ENCODE measurements at regions not wholly inside any gene's neighbourhood (a gene's known extent, or its start where the extent isn't known, plus 50 kb on each side); places are given as distances from the start of the nearest gene placed in this dataset.
"Not testable (repeated sequence)": the region's sequence is repeated elsewhere in the genome, so short reads cannot be mapped to it uniquely, and the experiment has no call there.

DNA sequence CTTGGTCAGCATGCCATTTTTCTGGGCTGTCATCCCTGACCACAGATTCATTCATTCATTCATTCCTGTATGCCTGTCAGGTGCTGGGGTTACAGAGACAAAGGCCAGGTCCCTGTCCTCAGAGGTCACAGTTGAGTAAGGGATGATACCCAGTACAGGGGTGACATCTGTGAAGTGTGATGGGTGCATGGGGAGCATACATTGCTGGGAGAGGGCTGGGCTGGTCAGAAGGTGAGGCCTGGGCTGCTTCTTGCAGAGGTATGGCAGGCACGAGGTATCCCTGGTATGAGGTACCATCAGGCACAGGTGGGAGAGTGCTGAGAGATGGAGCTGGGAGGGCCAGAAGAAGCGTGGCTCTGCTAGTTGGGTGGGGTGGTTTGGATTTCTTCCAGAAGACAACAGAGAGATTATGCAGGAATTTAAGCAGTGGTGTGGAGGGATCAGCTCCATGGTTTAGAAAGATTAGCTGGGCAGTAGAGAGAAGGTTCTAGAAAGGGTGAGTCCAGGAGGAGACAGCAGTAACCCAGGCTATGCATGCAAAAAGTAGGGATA is 181.9 kb upstream of the HAAO start:
- no peak for DNase-seq

DNA sequence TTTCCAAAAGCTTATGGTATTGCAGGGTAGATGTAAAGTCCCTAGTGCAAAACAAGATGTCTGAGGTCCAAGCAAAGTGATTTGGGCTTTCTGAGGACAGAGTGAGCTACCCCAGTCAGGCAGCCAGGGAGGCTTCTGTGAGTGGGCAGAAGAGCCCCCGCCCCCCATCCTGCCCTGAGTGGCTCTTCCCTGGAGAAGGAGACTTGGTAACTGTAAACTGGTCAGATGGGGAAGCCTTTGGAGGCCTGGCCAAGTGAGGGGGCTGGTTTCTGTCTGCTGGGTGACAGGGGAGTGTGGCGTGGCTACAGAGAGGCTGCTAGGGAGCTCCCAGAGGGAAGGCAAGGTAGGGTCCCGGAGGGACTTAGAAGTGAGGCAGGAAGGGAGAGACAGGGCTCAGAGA is 181.3 kb upstream of the HAAO start:
- DNase-seq, result no peak

DNA sequence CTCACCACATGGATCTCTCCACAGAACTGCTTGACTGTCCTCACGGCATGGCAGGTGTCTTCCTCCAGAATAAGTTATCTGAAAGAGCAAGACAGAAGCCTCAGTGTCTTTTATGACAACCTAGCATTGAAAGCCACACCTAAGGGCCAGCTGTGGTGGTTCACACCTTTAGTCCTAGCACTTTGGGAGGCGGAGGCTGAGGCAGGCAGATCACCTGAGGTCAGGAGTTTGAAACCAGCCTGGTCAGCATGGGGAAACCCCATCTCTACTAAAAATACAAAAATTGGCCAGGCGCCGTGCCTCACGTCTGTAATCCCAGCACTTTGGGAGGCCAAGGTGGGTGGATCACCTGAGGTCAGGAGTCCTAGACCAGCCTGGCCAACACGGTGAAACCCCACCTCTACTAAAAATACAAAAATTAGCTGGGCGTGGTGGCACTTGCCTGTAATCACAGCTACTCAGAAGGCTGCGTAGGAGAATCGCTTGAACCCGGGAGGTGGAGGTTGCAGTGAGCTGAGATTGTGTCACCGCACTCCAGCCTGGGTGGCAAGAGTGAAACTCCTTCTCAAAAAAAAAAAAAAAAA is 180.6 kb upstream of the HAAO start:
- not testable (repeated sequence) for DNase-seq

DNA sequence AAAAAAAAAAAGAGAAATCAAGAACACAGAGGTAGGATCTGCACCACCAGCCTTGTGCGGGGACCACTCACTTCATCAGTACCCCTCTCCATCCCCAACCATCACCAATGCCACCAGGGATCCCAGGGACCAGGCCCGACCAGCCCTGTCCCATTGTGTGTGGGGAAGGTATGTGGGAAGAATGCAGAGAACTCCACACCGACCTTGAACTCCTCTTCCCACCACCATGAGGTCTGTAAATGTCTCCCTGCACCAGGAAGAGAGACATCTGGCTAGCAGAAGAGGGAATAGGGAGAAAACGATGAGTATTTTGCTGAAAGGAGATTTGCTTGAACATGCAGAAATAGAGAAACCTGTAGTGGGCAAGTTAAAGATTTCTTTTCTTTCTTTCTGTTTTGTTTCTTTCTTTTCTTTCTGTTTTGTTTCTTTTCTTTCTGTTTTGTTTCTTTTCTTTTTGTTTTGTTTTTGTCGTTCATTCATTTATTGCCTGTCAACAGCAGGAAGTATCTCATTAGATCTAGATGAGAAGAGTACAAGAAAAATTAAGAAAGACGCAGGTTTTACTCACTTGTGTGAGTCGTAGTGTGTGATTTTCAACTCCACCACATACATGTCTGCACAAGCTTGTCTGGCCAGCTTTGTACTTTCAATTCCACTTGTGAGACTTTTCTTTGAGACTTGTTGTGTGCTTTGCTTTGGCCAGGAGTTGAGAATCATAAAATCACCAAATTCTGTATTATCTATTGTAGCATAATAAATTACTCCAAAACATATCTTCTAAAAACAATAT is 179.8 kb upstream of the HAAO start:
- no peak for DNase-seq

DNA sequence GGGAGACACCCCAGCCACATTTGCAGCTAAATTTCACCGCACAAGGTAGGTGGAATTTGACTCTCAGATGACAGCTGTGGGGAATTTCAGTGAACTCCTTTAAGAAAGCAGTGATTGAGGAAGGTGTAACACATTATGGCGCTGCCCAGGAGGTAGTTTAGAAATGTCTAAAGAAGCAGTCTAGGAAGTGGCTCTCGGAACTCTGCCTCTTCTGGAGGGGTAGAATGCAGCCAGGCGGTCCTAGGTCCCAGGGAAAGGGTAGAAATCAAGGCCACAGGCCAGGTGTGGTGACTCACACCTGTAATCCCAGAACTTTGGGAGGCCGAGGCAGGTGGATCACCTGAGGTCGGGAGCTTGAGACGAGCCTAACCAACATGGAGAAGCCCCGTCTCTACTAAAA is 179.0 kb upstream of the HAAO start:
- no peak for DNase-seq

DNA sequence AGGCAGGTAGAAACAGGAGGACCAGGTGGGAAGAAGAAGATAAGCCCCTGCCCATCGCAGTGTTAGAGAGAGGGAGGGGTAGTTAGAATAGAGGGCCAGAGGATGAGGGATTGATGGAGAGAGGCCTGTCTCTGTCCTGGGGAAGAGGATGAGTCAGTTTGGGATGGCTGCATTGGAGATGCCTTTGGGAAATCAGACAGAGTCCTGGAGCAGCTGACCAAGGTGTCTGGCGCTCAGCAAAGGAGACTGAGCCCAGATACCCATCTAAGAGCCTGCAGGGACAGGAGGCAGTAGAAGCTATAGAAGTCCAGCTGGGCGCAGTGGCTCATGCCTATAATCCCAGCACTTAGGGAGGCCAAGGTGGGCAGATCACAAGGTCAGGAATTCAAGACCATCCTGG is 177.8 kb upstream of the HAAO start:
- no peak for DNase-seq

DNA sequence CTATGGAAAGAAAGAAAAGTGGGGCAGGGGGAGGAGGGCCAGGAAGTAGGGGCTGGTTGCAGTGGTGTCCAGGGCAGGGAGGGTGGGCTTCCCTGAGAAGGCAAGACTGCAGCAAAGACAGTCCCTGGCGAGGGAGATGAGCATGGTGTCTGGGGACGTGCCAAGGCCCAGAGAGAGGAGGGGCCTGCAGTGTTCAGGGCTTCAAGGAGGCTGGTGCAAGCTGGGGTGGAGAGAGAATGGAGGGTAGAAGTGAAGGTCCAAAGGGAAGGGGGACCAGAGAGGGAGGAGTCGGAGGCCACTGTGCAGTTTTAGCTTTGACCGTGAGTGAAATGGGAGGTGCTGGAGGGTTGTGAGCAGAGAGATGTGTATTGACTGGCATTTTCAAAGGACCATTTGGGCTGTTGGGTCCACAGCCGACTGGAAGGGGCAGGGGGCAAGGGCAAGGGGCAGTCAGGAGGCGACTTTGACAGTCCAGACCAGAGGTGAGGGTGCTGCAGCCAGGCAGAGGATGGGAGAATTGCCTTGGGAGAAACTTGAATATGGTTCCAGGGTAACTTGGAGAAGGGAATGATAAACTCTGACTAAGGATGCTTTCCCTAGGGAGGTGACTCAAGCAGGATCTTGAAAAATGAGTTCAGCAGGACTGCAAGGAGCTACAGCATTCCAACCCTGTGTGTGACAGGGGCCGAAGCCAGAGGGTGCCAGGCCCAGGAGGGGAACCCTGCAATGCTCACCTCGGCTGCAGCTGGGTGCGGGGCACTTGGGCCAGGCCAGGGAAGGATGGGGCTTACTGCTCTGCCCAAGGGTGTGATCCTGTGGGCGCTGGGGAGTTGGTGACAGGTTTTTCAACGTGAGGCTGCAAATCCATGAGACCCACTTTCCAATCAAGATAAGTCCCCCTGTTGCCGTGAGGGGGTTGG is 177.1 kb upstream of the HAAO start:
- no peak for DNase-seq

DNA sequence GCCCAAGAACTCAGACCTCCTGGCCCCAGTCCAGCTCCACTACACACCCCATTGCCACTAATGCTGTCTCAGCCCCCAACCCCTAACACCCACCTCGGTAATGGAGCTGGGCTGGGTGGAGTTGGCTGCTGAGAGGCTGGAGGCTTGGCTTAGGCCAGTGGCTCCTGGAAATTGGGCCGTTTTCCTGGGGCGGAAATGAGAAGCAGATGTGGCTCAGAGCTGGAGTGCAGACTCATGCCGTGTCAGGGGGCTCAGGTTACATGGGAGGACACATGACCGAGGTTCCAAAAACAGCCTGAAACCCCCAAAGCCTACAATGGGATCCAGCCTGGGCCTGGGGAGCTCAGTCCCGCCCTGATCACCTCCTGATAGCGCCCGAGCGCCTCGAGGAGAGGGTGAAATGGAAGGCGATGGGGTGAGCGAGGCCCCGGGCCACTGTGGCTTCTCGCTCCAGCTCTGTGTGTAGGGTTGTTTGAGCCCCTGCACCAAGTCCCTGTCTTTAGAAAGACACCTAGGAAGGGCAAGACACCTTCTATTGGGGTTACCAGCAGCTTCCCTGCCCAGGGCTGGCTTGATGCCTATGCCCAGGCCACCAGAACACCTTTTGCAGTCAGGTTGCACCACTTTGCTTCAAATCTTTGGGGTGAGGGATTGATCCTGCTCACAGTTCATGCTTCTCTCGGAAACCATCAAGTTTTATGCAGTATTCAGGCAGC is 175.7 kb upstream of the HAAO start:
- DNase-seq, result peak; percentile 73

DNA sequence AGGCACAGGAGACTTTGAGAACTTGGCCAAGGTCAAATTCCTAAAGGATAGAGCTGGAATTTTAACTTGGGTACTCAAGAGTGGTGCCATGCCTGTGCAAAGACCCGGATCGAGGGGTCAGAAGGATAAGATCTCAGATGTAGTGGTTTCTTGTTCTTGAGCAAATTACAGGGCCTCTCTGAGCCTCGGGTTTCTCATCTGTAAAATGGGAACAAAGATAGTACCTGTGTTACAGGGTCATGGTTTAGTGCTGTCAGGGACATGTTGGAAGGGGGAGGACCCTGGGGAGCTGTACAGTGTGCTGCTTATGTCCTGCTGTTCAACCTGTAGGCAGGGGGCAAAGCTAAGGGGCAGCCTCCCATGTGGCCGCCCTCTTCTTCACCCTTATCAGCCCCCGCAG is 173.5 kb upstream of the HAAO start:
- DNase-seq, result no peak

DNA sequence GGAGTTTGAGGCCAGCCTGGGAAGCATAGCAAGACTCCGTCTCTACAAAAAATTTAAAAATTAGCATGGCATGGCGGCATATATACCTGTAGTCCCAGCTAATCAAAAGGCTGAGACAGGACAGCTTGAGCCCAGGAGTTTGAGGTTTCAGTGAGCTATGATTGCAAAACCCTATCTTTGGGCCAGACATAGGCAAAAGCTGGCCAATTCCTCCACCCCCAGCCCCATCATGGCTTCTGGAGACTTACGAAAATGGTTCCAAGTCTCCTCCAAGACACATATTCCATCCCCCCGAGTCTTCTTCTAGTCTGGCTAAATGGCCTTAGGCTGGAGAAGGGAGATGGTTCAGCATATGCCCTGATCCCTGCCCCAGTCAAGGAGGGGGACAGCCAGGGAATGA is 172.8 kb upstream of the HAAO start:
- no peak for DNase-seq

DNA sequence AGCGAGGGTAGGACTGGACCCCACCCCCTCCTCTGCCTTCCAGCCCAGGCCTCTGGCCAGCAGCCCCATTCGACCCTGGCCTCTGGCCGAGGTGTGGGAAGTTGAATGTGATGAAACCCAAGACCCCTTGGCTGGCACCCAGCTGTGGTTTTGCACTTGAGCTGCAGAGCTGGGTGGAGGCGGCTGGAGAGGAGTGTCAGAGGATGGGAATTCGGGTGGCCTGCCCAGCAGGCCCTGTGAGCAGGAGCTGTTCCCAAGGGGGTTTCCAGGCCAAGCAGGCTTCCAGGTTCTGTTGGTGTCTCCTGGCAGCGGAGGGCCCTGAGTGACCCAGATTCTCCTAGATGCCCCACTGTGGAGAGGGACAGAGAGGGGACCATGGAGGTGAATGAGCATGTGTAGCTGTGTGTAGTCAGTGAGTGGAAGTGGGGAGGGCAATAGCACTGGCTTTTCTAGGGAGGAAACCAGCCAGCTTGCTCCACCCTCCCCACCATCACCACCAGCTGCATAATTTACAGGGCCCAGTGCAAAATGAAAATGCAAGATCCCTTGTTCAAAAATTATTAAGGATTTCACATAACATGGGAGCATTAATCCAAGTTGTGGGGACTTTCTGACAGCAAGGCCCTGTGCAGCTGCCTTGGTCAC is 172.2 kb upstream of the HAAO start:
- DNase-seq, result no peak

DNA sequence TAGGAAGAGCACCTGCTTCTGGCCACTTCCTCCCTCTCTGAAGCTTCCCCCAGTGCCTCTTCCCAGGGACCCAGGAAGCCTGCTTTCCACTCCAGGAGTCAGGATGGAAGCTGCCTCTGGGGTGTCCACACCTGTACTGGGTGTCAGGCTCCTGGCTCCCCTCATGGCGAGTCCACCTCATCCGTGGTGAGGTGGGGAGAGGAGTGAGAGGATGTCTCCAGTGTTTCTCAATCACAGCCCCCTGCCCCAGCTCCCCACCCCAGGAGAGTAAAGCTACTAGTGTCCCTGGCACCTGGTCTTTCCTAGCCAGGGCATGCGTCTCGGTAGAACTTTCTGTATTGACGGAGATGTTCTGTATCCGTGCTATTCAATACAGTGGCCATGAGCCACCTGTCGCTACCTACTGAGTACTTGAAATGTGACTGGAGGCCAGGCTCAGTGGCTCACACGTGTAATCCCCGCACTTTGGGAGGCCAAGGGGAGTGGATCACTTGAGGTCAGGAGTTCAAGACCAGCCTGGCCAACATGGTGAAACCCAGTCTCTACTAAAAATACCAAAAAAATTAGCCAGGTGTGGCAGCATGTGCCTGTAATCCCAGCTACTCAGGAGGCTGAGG is 171.2 kb upstream of the HAAO start:
- DNase-seq, result no peak

DNA sequence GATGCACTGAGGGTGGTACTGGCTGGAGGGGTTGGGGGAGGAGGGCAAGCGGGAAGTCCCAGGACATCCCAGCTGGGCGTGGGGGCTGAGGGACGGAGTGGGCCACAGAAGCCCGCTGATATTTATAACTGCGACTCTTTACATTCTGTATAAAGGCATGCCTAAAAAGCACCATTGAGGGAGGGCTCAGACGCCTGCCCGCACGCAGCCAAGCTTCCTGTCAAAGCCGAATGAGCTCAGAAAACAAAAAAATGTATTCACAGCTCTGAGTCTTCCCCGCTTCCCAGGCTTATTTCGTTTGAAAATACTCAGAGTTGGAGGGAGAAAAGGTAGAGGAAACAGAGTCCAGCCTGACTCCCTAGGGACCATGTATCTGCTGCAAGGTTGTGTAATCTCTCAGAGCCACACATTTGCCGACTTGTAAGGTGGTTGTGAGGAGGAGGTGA is 170.1 kb upstream of the HAAO start:
- DNase-seq, result no peak

DNA sequence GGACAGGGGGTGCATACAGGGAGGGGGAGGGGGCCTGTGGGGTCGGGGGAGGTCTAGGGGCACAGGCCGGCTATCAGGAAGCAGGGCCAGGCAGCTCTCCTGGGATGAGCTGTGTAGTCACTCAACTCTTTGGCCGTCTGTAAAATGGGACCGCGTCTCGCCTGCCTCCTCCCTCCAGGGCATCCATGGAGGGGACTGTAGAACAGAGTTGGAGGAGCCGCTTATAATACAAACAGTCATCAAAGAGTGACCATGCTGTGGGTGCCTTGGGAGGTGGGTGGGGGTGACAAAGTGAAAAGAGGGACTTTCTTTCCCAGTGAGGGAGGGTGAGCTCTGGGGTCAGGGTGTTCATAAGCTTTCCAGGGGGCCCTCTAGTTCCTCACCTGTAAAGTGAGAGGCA is 169.6 kb upstream of the HAAO start:
- no peak for DNase-seq

DNA sequence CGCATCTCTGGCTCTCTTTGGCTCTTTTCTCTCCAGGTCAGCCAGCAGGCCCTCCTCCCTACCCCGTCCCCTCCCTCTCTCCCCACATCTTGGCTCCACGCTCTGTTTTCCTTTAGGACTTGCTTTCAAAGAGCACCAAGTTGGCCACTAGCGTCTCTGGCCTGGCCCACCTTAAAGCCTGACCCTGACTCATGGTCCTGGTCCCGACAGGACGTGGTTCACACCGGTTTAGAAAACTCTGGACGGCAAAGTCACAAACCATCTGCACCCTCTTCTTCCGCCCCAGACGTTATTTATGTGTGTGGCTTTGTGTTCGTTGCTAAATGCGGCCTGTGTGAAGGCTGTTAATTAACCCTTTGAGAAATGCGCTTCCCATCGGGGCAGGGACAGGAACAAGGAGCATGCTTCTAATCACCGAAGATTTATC is 169.0 kb upstream of the HAAO start:
- peak; percentile 48 for DNase-seq

DNA sequence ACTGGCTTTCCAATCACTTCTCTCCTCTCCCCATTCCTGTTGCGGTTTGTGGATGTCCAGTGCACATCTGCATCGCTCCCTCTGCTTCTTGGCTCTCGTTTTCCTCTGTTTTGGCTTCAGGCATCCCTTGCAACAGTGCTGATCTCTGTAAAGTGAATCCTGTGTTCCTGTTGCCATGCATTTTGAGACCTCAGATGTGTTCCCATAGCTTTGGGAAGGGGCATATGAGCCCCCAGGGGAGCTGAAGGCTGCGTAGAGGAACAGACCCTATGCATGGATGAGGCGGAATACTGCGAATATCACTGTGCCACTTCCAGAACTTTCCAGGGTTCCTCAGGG is 168.4 kb upstream of the HAAO start:
- DNase-seq, result no peak

DNA sequence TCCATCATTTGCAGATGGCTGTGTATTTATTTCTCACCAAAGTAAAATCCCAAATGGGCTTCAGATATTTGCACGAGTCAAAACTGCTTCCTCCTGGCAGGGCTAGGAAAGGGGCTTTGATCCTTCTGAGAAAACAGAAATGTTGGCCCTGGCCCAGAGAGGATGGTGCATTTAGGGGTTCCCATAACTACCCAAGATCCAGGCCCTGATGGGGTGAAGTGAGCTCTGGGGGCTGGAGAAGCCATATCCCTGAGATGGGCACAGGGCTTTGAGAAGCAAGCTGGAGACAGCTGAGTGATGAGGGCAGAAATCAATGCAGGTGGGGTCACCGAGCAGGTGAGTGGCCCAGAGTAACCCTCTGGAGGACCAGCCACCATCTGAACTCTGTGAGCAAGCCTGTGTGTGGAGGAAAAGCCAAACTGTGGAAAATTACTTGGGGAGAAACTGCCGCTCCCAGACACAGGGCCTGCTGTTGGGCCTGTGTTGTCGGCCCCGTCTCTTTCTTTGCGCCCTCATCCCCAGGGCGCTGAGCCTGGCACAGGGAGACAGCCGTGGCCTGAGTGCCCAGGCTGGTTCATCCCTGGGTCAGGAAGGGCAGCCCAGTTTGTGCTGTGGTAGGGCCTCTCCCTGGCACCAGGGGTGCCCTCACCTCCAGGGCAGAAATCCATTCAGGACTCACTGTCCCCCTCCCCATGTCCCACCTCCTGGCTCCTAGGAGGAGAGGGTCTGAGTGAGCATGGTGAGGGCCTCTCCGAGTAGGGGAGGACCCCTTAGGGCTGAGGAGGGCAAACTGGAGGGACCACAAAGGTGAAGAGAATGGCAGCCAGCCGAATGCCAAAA is 167.8 kb upstream of the HAAO start:
- DNase-seq, result no peak

DNA sequence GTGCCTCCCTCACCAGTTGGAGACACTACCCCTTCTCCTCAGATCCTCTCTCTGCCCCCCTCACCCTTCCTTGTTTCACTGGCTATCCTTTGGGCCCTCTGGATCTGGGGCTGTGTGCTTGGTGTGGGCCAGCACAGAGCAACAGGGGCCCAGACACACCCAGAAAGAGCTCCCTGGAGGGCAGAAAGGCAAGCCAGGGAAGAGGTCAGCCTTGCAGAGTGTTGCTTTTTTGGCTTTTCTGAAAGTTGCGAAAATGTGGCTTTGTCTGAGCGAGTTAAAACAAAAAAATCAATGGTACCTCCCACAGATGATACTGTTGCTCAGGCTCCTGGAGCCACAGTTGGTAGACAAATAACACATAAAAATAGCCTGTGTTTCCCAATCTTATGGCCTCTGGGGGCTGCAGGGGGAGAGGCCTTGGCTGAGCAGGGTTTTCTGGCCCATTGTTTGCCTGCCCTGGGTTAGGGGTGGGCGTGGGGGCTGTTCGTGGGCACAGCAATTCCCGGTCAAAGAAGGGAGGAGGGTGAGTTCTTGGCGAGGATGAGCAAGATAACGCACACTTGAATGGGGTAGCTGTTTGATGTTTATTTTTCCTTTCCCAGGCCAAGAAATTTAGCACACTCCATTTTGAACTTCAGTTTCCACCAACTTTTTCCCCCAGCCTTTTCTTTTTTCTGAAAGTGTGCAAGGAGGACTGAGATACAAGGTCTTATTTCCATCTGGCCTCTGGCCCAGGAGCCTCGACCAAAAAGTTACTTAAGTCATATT is 167.0 kb upstream of the HAAO start:
- no peak for DNase-seq

DNA sequence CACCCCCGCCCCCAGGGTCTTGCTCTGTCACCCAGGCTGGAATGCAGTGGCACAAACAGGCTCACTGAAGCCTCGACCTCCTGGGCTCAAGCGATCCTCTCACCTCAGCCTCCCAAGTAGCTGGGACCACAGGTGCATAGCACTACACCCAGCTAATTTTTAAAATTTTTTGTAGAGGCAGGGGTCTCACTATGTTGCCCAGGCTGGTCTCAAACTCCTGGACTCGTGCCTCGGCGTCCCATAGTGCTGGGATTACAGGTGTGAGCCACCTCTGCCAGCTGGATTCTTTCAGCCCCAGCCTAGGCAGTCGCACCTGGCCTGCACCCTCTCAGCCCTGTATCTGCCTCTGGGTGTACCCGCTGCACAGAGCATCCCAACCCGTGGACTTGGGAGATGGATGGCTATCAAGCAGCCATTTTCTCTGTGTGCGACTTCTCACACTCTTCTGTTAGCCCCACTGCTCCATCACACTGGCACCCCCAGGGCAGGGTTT is 166.4 kb upstream of the HAAO start:
- DNase-seq, result no peak

Measured in renal pelvis (tissue), 1 donor.